CD14-positive monocyte (primary cell): ENCODE measurements at regions not wholly inside any gene's neighbourhood (a gene's known extent, or its start where the extent isn't known, plus 50 kb on each side); places are given as distances from the start of the nearest gene placed in this dataset.

Experiments used
- DNase-seq, 3 donors: peaks; one replicate each; pipeline ENCODE4 v3.0.0-alpha.2; 2011 to 2022
- H2AFZ ChIP-seq: 2 replicates; pipeline ENCODE4 v1.6.0; 2012; ENCODE audit warnings: mild to moderate bottlenecking, low read depth, low read length, inconsistent platforms; ENCODE audit not compliant: insufficient read depth, poor library complexity, severe bottlenecking
- H3K27ac ChIP-seq, 2 donors: 1 replicate in 1 of 2; 2 replicates in 1 of 2; pipeline ENCODE4 v1.5.1; 2012 to 2013; ENCODE audit warnings: low read length in 2 of 2, control low read depth in 1 of 2, inconsistent platforms in 1 of 2, low read depth in 1 of 2, mild to moderate bottlenecking in 1 of 2
- H3K27me3 ChIP-seq, 2 donors: one replicate each; pipeline versions ENCODE4 v1.6.0 to v1.6.1; 2011 to 2013; ENCODE audit warnings: low read length in 2 of 2; ENCODE audit not compliant: control insufficient read depth in 2 of 2, insufficient read depth in 2 of 2
- H3K36me3 ChIP-seq, 2 donors: replicated peaks in 1 of 2; 1 replicate in 1 of 2; 2 replicates in 1 of 2; pipeline versions ENCODE4 v1.5.1 to v1.6.1; 2012 to 2013; ENCODE audit warnings: low read length in 2 of 2, control low read depth in 1 of 2, inconsistent platforms in 1 of 2, mild to moderate bottlenecking in 1 of 2; ENCODE audit not compliant: insufficient read depth in 2 of 2, control insufficient read depth in 1 of 2
- H3K4me1 ChIP-seq, 2 donors: 1 replicate in 1 of 2; 2 replicates in 1 of 2; pipeline versions ENCODE4 v1.5.1 to v1.6.1; 2012 to 2013; ENCODE audit warnings: low read length in 2 of 2, control low read depth in 1 of 2, inconsistent platforms in 1 of 2, mild to moderate bottlenecking in 1 of 2, moderate library complexity in 1 of 2; ENCODE audit not compliant: insufficient read depth in 2 of 2, control insufficient read depth in 1 of 2
- H3K4me2 ChIP-seq: replicated peaks from 2 replicates; pipeline ENCODE3; 2012; ENCODE audit warnings: low read length, moderate library complexity, mild to moderate bottlenecking; ENCODE audit not compliant: poor library complexity, severe bottlenecking; ENCODE audit errors: extremely low read depth
- H3K4me3 ChIP-seq, 3 experiments: fragments of 200-600 bp in 1 of 3; sonication (generic) in 1 of 3; replicated peaks in 1 of 3; 1 replicate in 2 of 3; 2 replicates in 1 of 3; pipeline ENCODE4 v1.5.1; 2011 to 2013; ENCODE audit warnings: low read length in 3 of 3, mild to moderate bottlenecking in 3 of 3, control low read depth in 2 of 3, low read depth in 2 of 3, inconsistent platforms in 1 of 3, moderate library complexity in 1 of 3
- H3K79me2 ChIP-seq: 2 replicates; pipeline ENCODE4 v1.6.0; 2012; ENCODE audit warnings: mild to moderate bottlenecking, control low read depth, inconsistent platforms, low read length, moderate library complexity; ENCODE audit not compliant: insufficient read depth
- H3K9ac ChIP-seq: 2 replicates; pipeline ENCODE4 v1.6.0; 2017; ENCODE audit warnings: low read length, mild to moderate bottlenecking; ENCODE audit not compliant: insufficient read depth, poor library complexity, severe bottlenecking
- H3K9me3 ChIP-seq, 2 donors: replicated peaks in 1 of 2; 1 replicate in 1 of 2; 2 replicates in 1 of 2; pipeline versions ENCODE4 v1.5.1 to v1.6.1; 2012 to 2013; ENCODE audit warnings: low read length in 2 of 2, control low read depth in 1 of 2; ENCODE audit not compliant: control insufficient read depth in 1 of 2, insufficient read depth in 1 of 2
- H4K20me1 ChIP-seq: 2 replicates; pipeline ENCODE4 v1.6.0; 2012; ENCODE audit warnings: mild to moderate bottlenecking, low read length, control low read depth, moderate library complexity; ENCODE audit not compliant: insufficient read depth
- H3K27ac Mint-ChIP-seq, 7 donors: one replicate each; pipeline ENCODE4 v1.8.0; 2020; ENCODE audit warnings: mild to moderate bottlenecking in 7 of 7, mixed read lengths in 7 of 7, moderate library complexity in 6 of 7, inconsistent platforms in 2 of 7
- H3K27me3 Mint-ChIP-seq, 3 donors: one replicate each; pipeline ENCODE4 v1.8.0; 2021 to 2022; ENCODE audit warnings: low read depth in 3 of 3, mild to moderate bottlenecking in 3 of 3, mixed read lengths in 3 of 3, moderate library complexity in 3 of 3, inconsistent platforms in 1 of 3
- H3K36me3 Mint-ChIP-seq, 2 donors: one replicate each; pipeline ENCODE4 v1.8.0; 2020; ENCODE audit warnings: mixed read lengths in 2 of 2, inconsistent platforms in 1 of 2, mild to moderate bottlenecking in 1 of 2
- H3K4me1 Mint-ChIP-seq: one replicate; pipeline ENCODE4 v1.8.0; 2020; ENCODE audit warnings: mild to moderate bottlenecking, mixed read lengths
- H3K4me3 Mint-ChIP-seq, 2 donors: one replicate each; pipeline ENCODE4 v1.8.0; 2020; ENCODE audit warnings: mild to moderate bottlenecking in 2 of 2, mixed read lengths in 2 of 2, moderate library complexity in 1 of 2
- H3K9me3 Mint-ChIP-seq, 7 donors: one replicate each; pipeline ENCODE4 v1.8.0; 2020 to 2022; ENCODE audit warnings: mixed read lengths in 7 of 7, mild to moderate bottlenecking in 6 of 7, moderate library complexity in 6 of 7, inconsistent platforms in 2 of 7
- CTCF ChIP-seq: fragments of 200-600 bp; IDR thresholded peaks from one replicate; pipeline ENCODE4 v1.8.0; 2022; ENCODE audit warnings: antibody characterized with exemption, mild to moderate bottlenecking
- WGBS: methylation state at CpG from one replicate; pipeline ENCODE4 v1.1.5; 2013; ENCODE audit warnings: missing lambda C conversion rate; ENCODE audit not compliant: insufficient coverage; 5-methylcytosine and 5-hydroxymethylcytosine counted together
- intact Hi-C, 2 donors: fragments of 100-400 bp; cut with micrococcal nuclease; formaldehyde crosslinking; loops; one replicate each; pipeline versions ENCODE4 v1.15.0 to v1.15.1; 2023

DNA sequence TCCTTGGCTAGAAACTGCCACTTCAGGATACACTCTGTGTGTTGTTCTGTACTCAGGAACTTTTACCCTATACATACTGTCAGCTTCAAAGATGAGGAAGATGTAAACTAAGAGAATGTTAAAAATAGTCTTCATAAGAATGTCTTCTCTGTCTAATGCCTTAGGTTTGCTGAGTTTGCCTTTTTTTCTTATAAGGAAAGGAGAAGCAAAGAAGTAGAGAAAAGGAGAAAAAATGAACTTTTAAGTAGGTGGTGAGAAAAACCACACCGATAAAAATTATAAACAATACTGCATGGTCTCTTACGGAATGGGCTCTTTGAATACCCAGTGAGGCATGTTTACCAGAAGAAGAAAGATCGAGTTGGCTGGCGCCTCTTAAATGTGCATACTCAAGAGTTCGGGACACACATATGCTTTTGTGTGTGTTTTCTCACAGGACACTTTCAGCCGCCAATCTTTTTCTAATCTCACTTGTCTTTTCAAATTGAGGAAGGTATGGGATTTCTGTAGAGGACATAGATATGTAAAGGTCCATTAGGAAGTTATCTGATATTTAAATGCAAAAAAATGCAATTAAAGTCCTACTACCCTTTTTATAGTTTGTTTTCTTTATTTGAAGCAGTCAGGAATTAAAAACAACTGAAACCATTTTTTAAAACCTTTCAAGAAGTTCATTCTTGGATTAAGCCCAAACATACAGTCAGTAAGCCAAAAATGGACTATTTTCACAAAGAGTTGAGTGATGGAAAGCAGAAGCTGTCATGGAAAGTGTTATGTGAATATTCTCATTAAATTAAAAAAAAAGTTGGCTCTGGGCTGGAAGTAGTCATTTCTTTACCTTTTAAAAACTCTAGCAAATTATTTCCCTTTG is 100.6 kb upstream of the MDFIC start:
- no peak overlapping the region for H3K27ac Mint-ChIP-seq
- intact Hi-C loops = no loop called here

DNA sequence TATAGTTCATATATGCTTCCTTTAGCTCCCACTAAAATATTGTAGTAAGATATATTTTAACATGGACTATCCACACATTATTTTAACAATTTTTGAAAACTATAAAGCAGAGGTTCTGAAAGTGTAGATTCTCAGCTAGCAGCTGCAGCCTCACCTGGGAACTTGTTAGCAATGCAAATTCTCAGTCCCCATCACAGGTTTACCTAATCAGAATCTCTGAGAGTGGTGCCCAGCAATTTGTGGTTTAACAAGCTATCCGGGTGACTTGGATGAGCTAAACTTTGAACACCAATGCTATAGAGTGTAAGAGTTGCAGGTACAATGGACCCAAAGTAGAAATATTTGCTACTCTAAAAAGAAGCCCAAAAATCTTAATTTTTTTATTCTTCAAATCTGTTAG is 99.8 kb upstream of the MDFIC start:
- no CpG with 5 or more reads among the region's 1 CpG for WGBS

More for the DNA sequence above, 100.6 kb upstream of the MDFIC start:
- no peaks in the 10 kb centered on the region for H3K27me3 ChIP-seq
- Mint-ChIP-seq H3K36me3 (no peaks in the 10 kb centered on the region), H3K9me3 (peaks cover 3 to 8% (median 7%) of the 10 kb centered on the region in 7 donors), H3K27me3 (no peaks in the 10 kb centered on the region), H3K4me1 (no peaks in the 10 kb centered on the region), H3K4me3 (no peak overlapping the region)
- no peak overlapping the region for H3K4me2 ChIP-seq
- TF ChIP-seq CTCF = no peak
- H2AFZ ChIP-seq = no peak overlapping the region
- H3K4me3 ChIP-seq = no peak overlapping the region
- H3K79me2 ChIP-seq = no peaks in the 10 kb centered on the region
- DNase-seq = no peak
- H4K20me1 ChIP-seq = no peaks in the 10 kb centered on the region
- 80% methylated on average over 1 of the region's 6 CpGs for WGBS
- H3K27ac ChIP-seq = no peak overlapping the region
- H3K9ac ChIP-seq = no peak overlapping the region
- no peaks in the 10 kb centered on the region for H3K9me3 ChIP-seq
- no peaks in the 10 kb centered on the region for H3K36me3 ChIP-seq
- no peaks in the 10 kb centered on the region for H3K4me1 ChIP-seq

More for the DNA sequence above, 99.8 kb upstream of the MDFIC start:
- intact Hi-C loops = no loop called here
- no peak overlapping the region for H2AFZ ChIP-seq
- DNase-seq = no peak
- H3K4me1 ChIP-seq = no peaks in the 10 kb centered on the region
- no peak for TF ChIP-seq CTCF
- H3K9me3 Mint-ChIP-seq = peaks cover 1 to 13% (median 10%) of the 10 kb centered on the region in 7 donors
- no peaks in the 10 kb centered on the region for H3K36me3 Mint-ChIP-seq
- no peaks in the 10 kb centered on the region for H4K20me1 ChIP-seq
- no peak overlapping the region for H3K4me3 Mint-ChIP-seq
- H3K36me3 ChIP-seq = no peaks in the 10 kb centered on the region
- no peak overlapping the region for H3K4me2 ChIP-seq
- no peaks in the 10 kb centered on the region for H3K79me2 ChIP-seq
- H3K27ac ChIP-seq = no peak overlapping the region
- H3K27ac Mint-ChIP-seq = no peak overlapping the region
- H3K4me1 Mint-ChIP-seq = no peaks in the 10 kb centered on the region
- H3K9ac ChIP-seq = no peak overlapping the region
- H3K9me3 ChIP-seq = no peaks in the 10 kb centered on the region
- no peaks in the 10 kb centered on the region for H3K27me3 ChIP-seq
- no peak overlapping the region for H3K4me3 ChIP-seq
- H3K27me3 Mint-ChIP-seq = no peaks in the 10 kb centered on the region
